Endothelial cell (in vitro differentiated cells): ENCODE measurements at regions not wholly inside any gene's neighbourhood (a gene's known extent, or its start where the extent isn't known, plus 50 kb on each side); places are given as distances from the start of the nearest gene placed in this dataset.

Experiments used
- DNase-seq: peaks from one replicate; pipeline ENCODE4 v3.0.0; 2021; ENCODE audit warnings: low spot score
- H3K27ac Mint-ChIP-seq: one replicate; pipeline ENCODE4 v1.8.0; 2021; ENCODE audit warnings: mixed read lengths, inconsistent platforms; ENCODE audit not compliant: unreplicated experiment
- H3K27me3 Mint-ChIP-seq: one replicate; pipeline ENCODE4 v1.8.0; 2021; ENCODE audit warnings: mild to moderate bottlenecking, moderate library complexity, mixed read lengths, inconsistent platforms; ENCODE audit not compliant: unreplicated experiment
- H3K36me3 Mint-ChIP-seq: one replicate; pipeline ENCODE4 v1.8.0; 2021; ENCODE audit warnings: mild to moderate bottlenecking, low read depth, mixed read lengths, inconsistent platforms; ENCODE audit not compliant: unreplicated experiment
- H3K4me1 Mint-ChIP-seq: one replicate; pipeline ENCODE4 v1.8.0; 2021; ENCODE audit warnings: mild to moderate bottlenecking, mixed read lengths, inconsistent platforms; ENCODE audit not compliant: unreplicated experiment
- H3K4me3 Mint-ChIP-seq: one replicate; pipeline ENCODE4 v1.8.0; 2021; ENCODE audit warnings: mild to moderate bottlenecking, mixed read lengths, inconsistent platforms; ENCODE audit not compliant: unreplicated experiment
- H3K9me3 Mint-ChIP-seq: one replicate; pipeline ENCODE4 v1.8.0; 2021; ENCODE audit warnings: mixed read lengths, inconsistent platforms; ENCODE audit not compliant: unreplicated experiment
- TF ChIP-seq, protein P1 (sequence below): fragments of 200-600 bp; sonication (generic); IDR thresholded peaks from one replicate; pipeline ENCODE4 v1.5.0; 2021; ENCODE audit warnings: antibody characterized with exemption; ENCODE audit not compliant: unreplicated experiment

DNA sequence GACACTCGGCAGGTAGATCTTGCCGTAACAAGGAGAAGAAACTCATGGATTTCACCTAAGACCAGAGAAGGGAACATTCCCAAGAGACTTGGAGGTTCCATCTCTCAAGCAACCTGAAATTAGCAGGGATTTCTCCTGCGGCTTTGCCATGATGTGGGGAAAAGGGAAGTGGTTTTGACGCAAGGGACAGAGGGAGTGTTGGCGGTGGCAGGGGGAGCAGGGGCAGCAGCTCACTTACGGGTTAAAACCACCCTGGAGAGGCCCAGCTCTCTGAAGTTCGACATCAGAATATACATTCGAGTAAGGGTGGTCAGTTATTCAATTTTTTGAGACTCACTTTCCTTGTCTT lies 76.1 kb upstream of the POMP start:
- Mint-ChIP-seq H3K36me3 (no peaks in the 10 kb centered on the region), H3K27me3 (peaks cover 3% of the 10 kb centered on the region), H3K4me1 (peaks cover 62% of the 10 kb centered on the region), H3K4me3 (no peak overlapping the region), H3K27ac (peak overlapping the region; percentile 90), H3K9me3 (no peaks in the 10 kb centered on the region)
- TF ChIP-seq, protein P1, sequence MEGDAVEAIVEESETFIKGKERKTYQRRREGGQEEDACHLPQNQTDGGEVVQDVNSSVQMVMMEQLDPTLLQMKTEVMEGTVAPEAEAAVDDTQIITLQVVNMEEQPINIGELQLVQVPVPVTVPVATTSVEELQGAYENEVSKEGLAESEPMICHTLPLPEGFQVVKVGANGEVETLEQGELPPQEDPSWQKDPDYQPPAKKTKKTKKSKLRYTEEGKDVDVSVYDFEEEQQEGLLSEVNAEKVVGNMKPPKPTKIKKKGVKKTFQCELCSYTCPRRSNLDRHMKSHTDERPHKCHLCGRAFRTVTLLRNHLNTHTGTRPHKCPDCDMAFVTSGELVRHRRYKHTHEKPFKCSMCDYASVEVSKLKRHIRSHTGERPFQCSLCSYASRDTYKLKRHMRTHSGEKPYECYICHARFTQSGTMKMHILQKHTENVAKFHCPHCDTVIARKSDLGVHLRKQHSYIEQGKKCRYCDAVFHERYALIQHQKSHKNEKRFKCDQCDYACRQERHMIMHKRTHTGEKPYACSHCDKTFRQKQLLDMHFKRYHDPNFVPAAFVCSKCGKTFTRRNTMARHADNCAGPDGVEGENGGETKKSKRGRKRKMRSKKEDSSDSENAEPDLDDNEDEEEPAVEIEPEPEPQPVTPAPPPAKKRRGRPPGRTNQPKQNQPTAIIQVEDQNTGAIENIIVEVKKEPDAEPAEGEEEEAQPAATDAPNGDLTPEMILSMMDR, result no peak
- DNase-seq, result no peak

DNA sequence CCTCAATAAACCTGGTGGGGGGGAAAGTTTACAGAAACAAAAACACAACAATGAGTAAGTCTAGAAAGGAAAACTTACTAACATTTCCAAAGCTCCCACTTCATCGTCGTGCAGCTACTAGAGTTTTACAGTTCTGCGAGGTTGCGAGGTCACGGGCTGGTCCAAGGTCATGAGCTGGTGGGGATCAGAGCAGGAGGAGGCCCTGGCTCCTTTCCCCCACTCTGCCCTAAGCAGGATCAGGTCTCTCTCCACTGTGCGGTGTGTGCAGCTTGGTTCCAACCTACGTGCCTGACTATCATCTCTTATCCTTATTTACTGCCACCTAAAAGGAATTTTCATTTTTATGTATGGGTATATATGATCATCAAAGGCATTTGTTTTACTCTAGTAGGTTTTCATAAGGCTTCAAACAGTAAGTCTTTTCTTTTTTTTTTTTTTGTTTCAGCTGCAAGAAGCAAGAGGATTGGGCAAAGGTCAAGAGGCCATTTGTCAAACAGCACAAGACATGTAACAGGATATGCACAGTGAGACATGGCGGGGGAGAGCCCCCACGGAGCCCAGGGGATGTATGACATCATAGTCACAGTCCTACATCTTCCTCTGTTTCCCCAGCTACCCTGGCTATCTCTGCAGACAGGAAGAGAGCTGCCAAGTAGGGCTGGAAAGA lies 76.6 kb upstream of the POMP start:
- H3K4me3 Mint-ChIP-seq, result no peak overlapping the region
- H3K27ac Mint-ChIP-seq, result peak overlapping the region; percentile 90
- no peak for DNase-seq
- TF ChIP-seq, protein P1, result no peak
- H3K4me1 Mint-ChIP-seq, result peaks cover 67% of the 10 kb centered on the region
- H3K27me3 Mint-ChIP-seq, result peaks cover 5% of the 10 kb centered on the region
- no peaks in the 10 kb centered on the region for H3K36me3 Mint-ChIP-seq
- no peaks in the 10 kb centered on the region for H3K9me3 Mint-ChIP-seq

DNA sequence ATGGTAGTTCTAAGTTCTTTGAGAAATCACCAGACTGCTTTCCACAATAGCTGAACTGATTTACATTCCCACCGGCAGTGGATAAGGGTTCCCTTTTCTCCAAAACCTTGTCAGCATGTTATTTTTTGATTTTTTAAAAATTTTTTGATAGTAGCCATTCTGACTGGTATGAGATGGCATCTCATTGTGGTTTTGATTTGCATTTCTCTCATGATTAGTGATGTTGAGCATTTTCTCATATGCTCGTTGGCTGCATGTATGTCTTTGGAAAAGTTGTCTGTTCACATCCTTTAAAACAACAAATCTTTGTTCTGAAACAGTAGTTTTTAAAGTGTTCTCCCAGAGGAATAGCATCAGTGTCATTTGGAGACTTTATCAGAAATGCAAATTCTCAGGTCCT lies 77.5 kb upstream of the POMP start:
- H3K27ac Mint-ChIP-seq, result peak overlapping the region; percentile 90
- peaks cover 6% of the 10 kb centered on the region for H3K27me3 Mint-ChIP-seq
- H3K4me1 Mint-ChIP-seq, result peaks cover 76% of the 10 kb centered on the region
- DNase-seq, result no peak
- H3K9me3 Mint-ChIP-seq, result no peaks in the 10 kb centered on the region
- H3K36me3 Mint-ChIP-seq, result no peaks in the 10 kb centered on the region
- TF ChIP-seq, protein P1, result no peak
- H3K4me3 Mint-ChIP-seq, result peak overlapping the region; percentile 22

DNA sequence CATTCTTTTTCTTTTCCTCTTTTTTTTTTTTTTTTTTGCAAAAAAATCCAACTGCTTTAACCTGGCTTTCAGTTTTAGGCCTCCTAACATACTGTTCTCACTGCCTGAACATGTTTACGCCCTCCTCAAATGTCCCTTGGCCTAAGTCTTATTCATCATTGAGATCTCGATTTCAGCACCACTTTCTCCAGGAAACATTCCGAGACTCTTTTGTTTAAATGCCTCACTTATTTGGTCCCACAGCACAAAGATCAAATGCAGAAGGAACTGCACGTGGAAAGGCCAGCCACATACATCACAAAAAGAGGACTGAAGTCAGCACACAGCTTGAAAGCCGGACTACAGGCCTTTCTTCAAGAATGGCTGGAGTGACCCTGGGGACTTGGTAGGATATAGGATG lies 79.2 kb upstream of the POMP start:
- peak overlapping the region; percentile 89 for H3K27ac Mint-ChIP-seq
- H3K36me3 Mint-ChIP-seq, result no peaks in the 10 kb centered on the region
- TF ChIP-seq, protein P1, result no peak
- H3K4me1 Mint-ChIP-seq, result peaks cover 85% of the 10 kb centered on the region
- H3K27me3 Mint-ChIP-seq, result peaks cover 6% of the 10 kb centered on the region
- H3K4me3 Mint-ChIP-seq, result no peak overlapping the region
- no peaks in the 10 kb centered on the region for H3K9me3 Mint-ChIP-seq
- DNase-seq, result no peak

DNA sequence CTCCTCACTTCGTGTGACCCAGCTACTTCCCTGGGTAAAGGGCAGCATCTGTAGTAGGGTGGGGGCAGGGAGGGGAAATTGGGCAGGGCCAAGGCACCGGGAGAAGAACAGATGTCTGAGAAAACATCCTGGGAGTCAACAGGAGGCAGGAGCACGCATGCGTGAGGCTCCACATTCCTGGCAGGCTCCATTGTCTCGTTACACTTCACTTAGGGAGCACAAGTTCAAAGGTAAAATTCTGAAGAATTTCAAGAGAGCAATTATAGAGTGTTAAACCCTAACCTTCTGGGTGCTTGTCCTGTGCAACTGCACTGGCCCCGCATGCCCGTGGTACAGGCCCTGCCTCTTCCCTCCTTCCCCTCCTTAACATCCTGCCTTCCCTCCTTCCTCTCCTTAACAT lies 79.6 kb upstream of the POMP start:
- DNase-seq, result peak; percentile 23
- Mint-ChIP-seq H3K4me1 (peaks cover 90% of the 10 kb centered on the region), H3K4me3 (no peak overlapping the region), H3K9me3 (no peaks in the 10 kb centered on the region), H3K36me3 (no peaks in the 10 kb centered on the region), H3K27me3 (peaks cover 6% of the 10 kb centered on the region), H3K27ac (peak overlapping the region; percentile 89)
- TF ChIP-seq, protein P1, result no peak
